K562 (cell line): ENCODE measurements at regions not wholly inside any gene's neighbourhood (a gene's known extent, or its start where the extent isn't known, plus 50 kb on each side); places are given as distances from the start of the nearest gene placed in this dataset.

Source experiments
- ATAC-seq: fragments of 200-7000 bp; cut with Tn5 transposase; 3 replicates; pipeline ENCODE4 v1.9.1; 2020; ENCODE audit warnings: moderate library complexity
- BruUV-seq: library from RNA; stranded (reverse); fragments of 400-500 nt; replicated peaks from 2 replicates; lab custom pipeline; 2021; lab: Mats Ljungman, UMichigan
- CTCF ChIA-PET: fragments of 300-600 bp; formaldehyde crosslinking; extraction: SDS; loops from one replicate; lab custom pipeline; 2021; ENCODE audit warnings: low intra/inter-chr PET ratio; lab: Yijun Ruan, JAX
- POLR2A ChIA-PET: fragments of 300-600, 350-650 bp; sonication (Branson Sonifier 250); formaldehyde crosslinking; extraction: SDS; loops from one replicate; lab custom pipeline; 2021; ENCODE audit warnings: antibody characterized with exemption, inconsistent platforms; lab: Yijun Ruan, JAX
- DNase-seq, 4 experiments: peaks; one replicate each; pipeline versions ENCODE4 v3.0.0 to v3.0.0-alpha.2; 2011 to 2018; ENCODE audit warnings: low spot score in 3 of 4, mixed read lengths in 3 of 4; ENCODE audit errors: extremely low read depth in 1 of 4
- FAIRE-seq: peaks from 2 replicates; lab custom pipeline; 2011; peaks lifted over from hg19 to GRCh38; lab: Jason Lieb, UNC
- H2AFZ ChIP-seq: 2 replicates; pipeline ENCODE4 v1.6.0; 2011; ENCODE audit warnings: low read depth, low read length, control low read depth, inconsistent platforms
- H3K27ac ChIP-seq: fragments of 200-600 bp; 3 replicates; pipeline ENCODE4 v1.8.0; 2011; ENCODE audit warnings: low read depth, mild to moderate bottlenecking, control low read depth, inconsistent platforms, low read length, moderate library complexity, mixed read lengths; ENCODE audit errors: extremely low read depth
- H3K27me3 ChIP-seq, 2 experiments: fragments of 300-600 bp in 1 of 2; 2 replicates in 1 of 2; 3 replicates in 1 of 2; pipeline versions ENCODE4 v1.6.0 to v1.8.0; 2011; ENCODE audit warnings: inconsistent platforms in 2 of 2, low read length in 2 of 2, mild to moderate bottlenecking in 1 of 2, mixed read lengths in 1 of 2, moderate library complexity in 1 of 2; ENCODE audit not compliant: control insufficient read depth in 2 of 2, insufficient read depth in 2 of 2
- H3K36me3 ChIP-seq: fragments of 300-600 bp; 3 replicates; pipeline ENCODE4 v1.8.0; 2011; ENCODE audit warnings: mild to moderate bottlenecking, low read length, inconsistent platforms; ENCODE audit not compliant: control insufficient read depth, insufficient read depth
- H3K4me1 ChIP-seq, 2 experiments: fragments of 200-600 bp in 1 of 2; replicated peaks in 1 of 2; 2 replicates in 1 of 2; 3 replicates in 1 of 2; pipeline versions ENCODE4 v1.5.1 to v1.8.0; 2011; ENCODE audit warnings: inconsistent platforms in 2 of 2, low read length in 2 of 2, mild to moderate bottlenecking in 1 of 2, mixed read lengths in 1 of 2, moderate library complexity in 1 of 2; ENCODE audit not compliant: control insufficient read depth in 2 of 2, insufficient read depth in 2 of 2
- H3K4me2 ChIP-seq: 2 replicates; pipeline ENCODE4 v1.6.1; 2011; ENCODE audit warnings: low read length, control low read depth, inconsistent platforms, mixed read lengths; ENCODE audit not compliant: insufficient read depth
- H3K4me3 ChIP-seq: fragments of 200-600 bp; sonication (generic), shearing (Covaris generic); 2 replicates; pipeline ENCODE4 v1.5.1; 2016; ENCODE audit warnings: control low read depth, inconsistent platforms
- H3K79me2 ChIP-seq: fragments of 200-600 bp; 3 replicates; pipeline ENCODE4 v1.8.0; 2011; ENCODE audit warnings: low read length, inconsistent platforms; ENCODE audit not compliant: control insufficient read depth, insufficient read depth
- H3K9ac ChIP-seq, 2 experiments: 2 replicates each; pipeline versions ENCODE4 v1.6.0 to v1.6.1; 2011; ENCODE audit warnings: low read depth in 2 of 2, low read length in 2 of 2, control low read depth in 1 of 2, inconsistent platforms in 1 of 2, mild to moderate bottlenecking in 1 of 2, mixed read lengths in 1 of 2; ENCODE audit not compliant: insufficient read depth in 1 of 2
- H3K9me1 ChIP-seq: one replicate; pipeline ENCODE4 v1.6.0; 2011; ENCODE audit warnings: inconsistent platforms, mild to moderate bottlenecking, low read length, moderate library complexity; ENCODE audit not compliant: control insufficient read depth, insufficient read depth
- H3K9me3 ChIP-seq: replicated peaks from 2 replicates; pipeline ENCODE4 v1.5.1; 2011; ENCODE audit warnings: low read depth, low read length, inconsistent platforms; ENCODE audit not compliant: control insufficient read depth, insufficient read depth
- H4K20me1 ChIP-seq: replicated peaks from 2 replicates; pipeline ENCODE4 v1.6.1; 2011; ENCODE audit warnings: low read length, inconsistent platforms, mixed read lengths; ENCODE audit not compliant: control insufficient read depth, insufficient read depth
- ARID4B ChIP-seq: sonication (generic); formaldehyde crosslinking; IDR thresholded peaks from 2 replicates; pipeline ENCODE4 v1.8.0; 2022; ENCODE audit warnings: mild to moderate bottlenecking, missing genetic modification reagents
- MAFG ChIP-seq: fragments of 450-650 bp; conservative IDR thresholded peaks from 2 replicates; pipeline ENCODE4 v1.6.1; 2016; ENCODE audit warnings: missing genetic modification characterization, missing compliant biosample characterization
- PHB2 ChIP-seq: fragments of 450-650 bp; IDR thresholded peaks from 2 replicates; pipeline ENCODE4 v1.6.1; 2017; ENCODE audit warnings: low read depth
- SNAPC5 ChIP-seq: fragments of 250-450 bp; sonication (Bioruptor Pico); IDR thresholded peaks from 2 replicates; pipeline ENCODE4 v1.8.0; 2021; ENCODE audit warnings: moderate library complexity, mild to moderate bottlenecking, inconsistent platforms
- SPI1 ChIP-seq: IDR thresholded peaks from 2 replicates; pipeline ENCODE4 v1.6.1; 2011; ENCODE audit warnings: low read depth, low read length, control low read depth, borderline replicate concordance
- TAF15 ChIP-seq: fragments of 200-400 bp; formaldehyde crosslinking; IDR thresholded peaks from 2 replicates; pipeline ENCODE4 v1.6.1; 2017; ENCODE audit warnings: mild to moderate bottlenecking, low read depth, low read length, moderate library complexity
- VEZF1 ChIP-seq: fragments of 200-800 bp; sonication (Bioruptor generic); IDR thresholded peaks from 2 replicates; pipeline ENCODE4 v1.6.1; 2017; ENCODE audit warnings: missing genetic modification characterization, missing compliant biosample characterization
- ZNF212 ChIP-seq: fragments of 450-650 bp; formaldehyde crosslinking; IDR thresholded peaks from 2 replicates; pipeline ENCODE4 v1.4.0; 2020; ENCODE audit warnings: mild to moderate bottlenecking
- ZNF263 ChIP-seq: sonication (generic); formaldehyde crosslinking; IDR thresholded peaks from 2 replicates; pipeline ENCODE4 v1.8.0; 2022; ENCODE audit warnings: mild to moderate bottlenecking, missing genetic modification reagents, borderline replicate concordance
- ZNF431 ChIP-seq: sonication (generic); formaldehyde crosslinking; IDR thresholded peaks from 2 replicates; pipeline ENCODE4 v1.8.0; 2022; ENCODE audit warnings: mild to moderate bottlenecking, missing genetic modification reagents
- ZNF699 ChIP-seq: fragments of 250-450 bp; sonication (Bioruptor Pico); IDR thresholded peaks from 2 replicates; pipeline ENCODE4 v1.8.0; 2021; ENCODE audit warnings: mild to moderate bottlenecking, moderate library complexity; ENCODE audit not compliant: insufficient replicate concordance
- WGBS: fragments of 100-300 bp; shearing (Covaris generic); methylation state at CpG from one replicate; pipeline ENCODE4 v1.1.6; 2016; ENCODE audit warnings: low coverage, mixed read lengths; ENCODE audit not compliant: insufficient coverage; ENCODE audit errors: missing lambda C conversion rate; 5-methylcytosine and 5-hydroxymethylcytosine counted together
- in situ Hi-C: fragments of 300-500 bp; cut with MboI; formaldehyde crosslinking; loops from 4 replicates; pipeline ENCODE4 v1.15.0; 2018; ENCODE audit warnings: inconsistent platforms, mixed read lengths
- intact Hi-C: fragments of 100-400 bp; cut with micrococcal nuclease; formaldehyde crosslinking; loops from 2 replicates; pipeline ENCODE4 v1.14.2; 2022

GRCh38 chr4:41432881-41433280 lies 105.1 kb upstream of the LIMCH1 start:
- H4K20me1 ChIP-seq: no peaks in the 10 kb centered on the region
- no peak for ATAC-seq
- ChIA-PET CTCF (no interaction called here), POLR2A (no interaction called here)
- WGBS: 1% methylated on average over 5 of the region's 5 CpGs
- no peak overlapping the region for H3K27ac ChIP-seq
- in situ Hi-C loops (no loop called here), intact Hi-C loops (no loop called here)
- no peaks in the 10 kb centered on the region for H3K36me3 ChIP-seq
- H3K4me2 ChIP-seq: no peak overlapping the region
- BruUV-seq: no TSS peak
- no peaks in the 10 kb centered on the region for H3K27me3 ChIP-seq
- no peak overlapping the region for H3K9ac ChIP-seq
- H3K79me2 ChIP-seq: no peaks in the 10 kb centered on the region
- H3K9me3 ChIP-seq: no peaks in the 10 kb centered on the region
- no peak overlapping the region for H3K4me3 ChIP-seq
- FAIRE-seq: no peak
- DNase-seq: no peak
- no peaks in the 10 kb centered on the region for H3K4me1 ChIP-seq
- no peak overlapping the region for H2AFZ ChIP-seq
- no peaks in the 10 kb centered on the region for H3K9me1 ChIP-seq
- TF ChIP-seq VEZF1 (no peak), PHB2 (no peak), ZNF431 (CRISPR knock-in tag) (no peak), ZNF699 (CRISPR knock-in tag) (no peak), SNAPC5 (CRISPR knock-in tag) (no peak), MAFG (tag) (no peak), ZNF263 (CRISPR knock-in tag) (no peak), ZNF212 (CRISPR knock-in tag) (no peak), ARID4B (CRISPR knock-in tag) (no peak), TAF15 (no peak), SPI1 (no peak)
